ENCODE measurements at regions not wholly inside any gene's neighbourhood (a gene's known extent, or its start where the extent isn't known, plus 50 kb on each side); places are given as distances from the start of the nearest gene placed in this dataset.

GRCh38 chr4:85018983-85019382 lies 52.5 kb upstream of the WDFY3 start:
- Histone ChIP-seq H3K27me3 (no peaks in the 10 kb centered on the region), H3K27ac (no peak overlapping the region), H3K4me3 (no peak overlapping the region), H3K36me3 (no peaks in the 10 kb centered on the region), H3K9me3 (no peaks in the 10 kb centered on the region), H3K4me1 (ENCODE audit: insufficient read depth) (no peaks in the 10 kb centered on the region)
- 92 to 94% (median 93%) methylated on average over 7 of the region's 7 CpGs for WGBS, 3 donors
- intact Hi-C loops (cut with DNase I) = no loop called here
- DNase-seq = no peak
- TF ChIP-seq EP300 (IDR thresholded peaks at IDR 0.05) (no peak), POLR2A (IDR thresholded peaks at IDR 0.05) (no peak), CTCF (IDR thresholded peaks at IDR 0.05) (no peak)

- intact Hi-C loops (cut with DNase I) = no loop called here
- H3K36me3 ChIP-seq = no peaks in the 10 kb centered on the region
- no peak overlapping the region for H3K27ac ChIP-seq
- no peaks in the 10 kb centered on the region for H3K9me3 ChIP-seq
- DNase-seq = no peak
- WGBS, 3 donors = 55 to 63% (median 60%) methylated on average over 2 of the region's 2 CpGs
- no peaks in the 10 kb centered on the region for H3K27me3 ChIP-seq
- no peaks in the 10 kb centered on the region for H3K4me1 ChIP-seq (ENCODE audit: insufficient read depth)
- TF ChIP-seq EP300 (IDR thresholded peaks at IDR 0.05) (no peak), CTCF (IDR thresholded peaks at IDR 0.05) (no peak), POLR2A (IDR thresholded peaks at IDR 0.05) (no peak)
- no peak overlapping the region for H3K4me3 ChIP-seq
Observed at GRCh38 chr4:85019411-85019810, 52.9 kb upstream of the WDFY3 start.

- intact Hi-C loops (cut with DNase I) = no loop called here
- TF ChIP-seq POLR2A (IDR thresholded peaks at IDR 0.05) (no peak), CTCF (IDR thresholded peaks at IDR 0.05) (no peak), EP300 (IDR thresholded peaks at IDR 0.05) (no peak)
- no peak overlapping the region for H3K27ac ChIP-seq
- no peaks in the 10 kb centered on the region for H3K27me3 ChIP-seq
- H3K4me1 ChIP-seq (ENCODE audit: insufficient read depth) = no peaks in the 10 kb centered on the region
- no peaks in the 10 kb centered on the region for H3K9me3 ChIP-seq
- H3K36me3 ChIP-seq = no peaks in the 10 kb centered on the region
- DNase-seq = no peak
- no peak overlapping the region for H3K4me3 ChIP-seq
- 91 to 95% (median 92%) methylated on average over 6 of the region's 6 CpGs for WGBS, 3 donors
Observed at GRCh38 chr4:85024671-85025070, 58.2 kb upstream of the WDFY3 start.

- DNase-seq = no peak
- intact Hi-C loops (cut with DNase I) = no loop called here
Observed at GRCh38 chr4:85028910-85029309, 62.4 kb upstream of the WDFY3 start.

More at GRCh38 chr4:85028910-85029309, 62.4 kb upstream of the WDFY3 start:
- no peak overlapping the region for H3K4me3 ChIP-seq
- H3K9me3 ChIP-seq = peaks cover 0 to under 1% of the 10 kb centered on the region in 2 donors
- H3K27ac ChIP-seq = no peak overlapping the region
- TF ChIP-seq EP300 (IDR thresholded peaks at IDR 0.05) = no peak
- TF ChIP-seq POLR2A (IDR thresholded peaks at IDR 0.05) = no peak
- TF ChIP-seq CTCF (IDR thresholded peaks at IDR 0.05) = no peak
- WGBS, 3 donors = 76 to 90% (median 81%) methylated on average over 4 of the region's 4 CpGs
- H3K36me3 ChIP-seq = no peaks in the 10 kb centered on the region
- H3K4me1 ChIP-seq (ENCODE audit: insufficient read depth) = no peaks in the 10 kb centered on the region
- H3K27me3 ChIP-seq = no peaks in the 10 kb centered on the region
